ENCODE measurements at regions not wholly inside any gene's neighbourhood (a gene's known extent, or its start where the extent isn't known, plus 50 kb on each side); places are given as distances from the start of the nearest gene placed in this dataset.

DNA sequence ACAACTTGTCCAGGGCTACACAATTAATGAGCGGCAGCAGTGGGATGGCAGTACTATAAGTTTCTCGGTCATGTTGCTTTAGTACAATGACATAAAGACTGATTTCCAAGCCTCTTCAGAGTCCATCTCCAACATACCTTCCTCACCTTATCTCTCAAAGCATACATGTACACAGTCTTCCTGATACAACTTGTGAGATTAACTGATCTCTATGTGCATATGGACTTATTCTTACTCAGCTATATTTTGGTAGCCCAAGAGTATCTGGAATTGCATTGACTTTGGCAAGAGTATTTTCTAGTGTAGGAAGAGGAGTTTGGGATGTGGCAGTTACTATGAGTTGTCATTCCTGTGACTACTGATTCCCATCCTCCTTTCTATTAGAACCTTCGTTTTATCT is 575.0 kb downstream of the EDEM1 start:
- TF ChIP-seq POLR2A (IDR thresholded peaks at IDR 0.05): no peak
- TF ChIP-seq CTCF (IDR thresholded peaks at IDR 0.05): no peak
